ENCODE measurements at regions not wholly inside any gene's neighbourhood (a gene's known extent, or its start where the extent isn't known, plus 50 kb on each side); places are given as distances from the start of the nearest gene placed in this dataset.

DNA sequence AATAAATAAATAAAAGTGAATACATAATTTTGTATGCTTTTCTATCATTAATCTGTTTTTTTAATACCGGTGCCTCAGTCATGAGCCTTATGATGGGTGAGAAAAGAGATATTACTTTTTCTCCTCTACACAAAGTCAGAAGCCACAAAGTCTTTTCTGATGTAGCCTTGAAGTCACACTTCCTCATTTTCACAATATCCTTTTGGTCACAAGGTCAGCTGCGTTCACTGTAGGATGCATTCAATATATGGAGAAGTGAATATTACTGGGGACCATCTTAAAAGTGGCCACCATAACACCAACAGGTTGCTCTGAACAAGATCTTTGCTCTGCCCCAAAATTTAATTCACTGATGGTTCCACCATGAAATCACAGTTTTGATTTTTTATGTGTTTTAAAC lies 83.3 kb upstream of the TNR start:
- DNase-seq (ENCODE audit: low read depth in 2 of 2) = no peak

DNA sequence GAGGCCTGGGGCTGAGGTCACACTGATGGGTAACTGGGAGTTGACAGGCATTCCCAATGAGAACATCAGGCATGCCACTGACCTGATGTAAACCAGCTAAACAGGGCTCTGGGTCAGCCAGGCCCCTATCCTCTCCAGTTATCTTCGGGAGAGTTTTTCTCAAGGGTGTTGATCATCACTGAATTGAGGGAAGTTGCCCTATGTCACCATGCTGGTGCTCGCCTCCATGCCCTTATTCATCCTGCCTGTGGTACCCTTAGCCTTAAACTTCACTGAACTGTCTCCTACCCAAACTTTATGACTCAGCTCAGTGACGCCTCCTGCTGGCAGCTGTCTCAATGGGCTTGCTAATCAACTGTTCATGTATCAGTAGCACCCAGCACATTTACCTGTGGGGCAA lies 80.7 kb upstream of the TNR start:
- no peak for DNase-seq (ENCODE audit: low read depth in 2 of 2)

DNA sequence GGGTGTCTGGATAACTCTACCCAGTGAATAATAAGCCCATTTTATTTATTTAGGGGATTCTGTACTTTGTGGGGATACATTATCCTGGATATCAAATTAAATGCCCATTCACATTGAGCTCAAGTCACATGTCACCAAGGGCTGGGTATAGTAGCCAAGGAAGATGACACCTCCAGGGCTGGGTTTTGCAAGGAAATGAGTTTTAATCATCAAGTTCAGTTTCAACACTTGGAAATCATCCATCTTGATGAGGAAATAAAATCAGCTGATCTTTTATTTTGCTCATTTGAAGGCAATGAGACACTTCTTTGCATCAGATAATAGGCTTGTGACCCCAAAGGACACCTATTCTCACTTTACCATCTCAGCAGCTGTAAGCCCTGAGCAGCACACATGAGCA lies 80.0 kb upstream of the TNR start:
- DNase-seq (ENCODE audit: low read depth in 2 of 2) = no peak

DNA sequence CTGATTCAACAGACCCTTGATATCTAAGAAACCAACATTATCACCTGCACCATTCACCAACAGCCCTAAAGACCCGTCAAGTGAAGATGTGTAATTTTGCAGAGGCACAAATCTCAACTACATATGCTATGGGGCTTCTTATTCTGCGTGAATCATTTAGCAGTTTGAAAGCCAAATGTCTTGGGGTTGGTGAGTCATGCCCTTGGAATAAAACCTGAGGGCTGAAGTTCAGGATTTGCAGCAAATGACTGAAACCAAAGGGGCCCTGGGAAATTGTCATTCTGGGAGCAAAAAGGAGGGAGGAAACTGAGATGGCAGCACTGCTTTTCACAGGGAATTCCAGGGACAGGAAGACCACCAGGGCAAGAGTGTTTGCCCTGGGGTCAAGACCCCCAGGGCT lies 79.2 kb upstream of the TNR start:
- DNase-seq (ENCODE audit: low read depth in 2 of 2) = peak in 1 of 2 experiments; percentile 6

DNA sequence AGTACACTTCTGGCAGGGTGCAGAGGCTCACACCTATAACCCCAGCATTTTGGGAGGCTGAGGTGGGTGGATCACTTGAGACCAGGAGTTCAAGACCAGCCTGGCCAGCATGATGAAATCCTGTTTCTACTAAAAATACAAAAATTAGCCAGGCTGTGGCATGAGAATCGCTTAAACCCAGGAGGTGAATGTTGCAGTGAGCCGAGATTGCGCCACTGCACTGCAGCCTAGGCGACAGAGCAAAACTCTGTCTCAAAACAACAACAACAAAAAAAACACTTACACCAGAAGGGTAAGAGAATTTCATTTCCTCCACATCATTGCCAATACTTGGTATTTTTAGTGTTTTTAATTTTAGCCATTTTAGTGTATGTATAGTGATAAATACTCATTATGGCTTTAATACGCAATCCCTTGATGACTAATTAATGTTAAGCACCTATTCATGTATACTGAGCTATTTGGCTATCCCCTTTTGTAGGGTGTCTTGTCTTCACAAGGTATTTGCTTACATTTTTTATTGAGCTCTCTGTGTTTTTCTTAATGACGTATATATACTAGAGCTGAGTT lies 77.1 kb upstream of the TNR start:
- DNase-seq (ENCODE audit: low read depth in 2 of 2) = no peak

DNA sequence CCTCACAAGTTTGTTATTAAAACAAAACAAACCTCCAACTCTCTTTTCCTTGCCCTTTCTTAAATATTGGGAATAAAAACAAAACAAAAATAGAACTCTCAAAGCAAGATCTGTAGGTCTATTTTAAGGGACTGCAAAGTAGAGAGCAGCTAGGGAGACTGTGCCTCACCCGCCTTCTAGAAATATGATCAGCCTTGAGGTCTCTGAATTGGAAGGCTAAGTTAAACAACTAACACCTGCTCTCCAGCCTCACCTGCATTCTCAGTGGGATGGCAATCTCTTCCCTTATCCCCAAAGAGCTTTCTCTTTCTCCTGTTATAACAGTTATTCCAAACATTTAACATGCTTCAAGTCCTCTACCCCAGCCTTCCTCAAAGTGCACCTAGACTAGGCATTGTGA lies 75.5 kb upstream of the TNR start:
- no peak for DNase-seq (ENCODE audit: low read depth in 2 of 2)

DNA sequence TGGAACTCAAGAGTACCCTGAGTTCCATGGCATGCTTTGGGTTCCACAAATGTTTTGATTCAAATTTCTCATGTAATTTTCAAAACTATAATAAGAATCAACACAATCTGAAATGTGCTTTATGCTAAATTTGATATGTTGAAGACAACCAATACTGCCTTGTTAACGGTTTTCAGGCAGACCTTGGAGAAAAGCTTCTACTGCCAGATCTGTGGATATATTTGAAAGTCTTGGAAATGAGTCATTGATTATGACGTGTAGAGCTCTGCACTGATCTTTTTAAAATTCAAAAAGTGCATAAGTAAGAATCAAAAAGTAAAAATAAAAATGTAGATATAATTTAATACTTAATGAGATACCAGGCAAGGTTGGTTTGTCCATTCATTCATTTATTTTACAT lies 74.0 kb upstream of the TNR start:
- no peak for DNase-seq (ENCODE audit: low read depth in 2 of 2)

DNA sequence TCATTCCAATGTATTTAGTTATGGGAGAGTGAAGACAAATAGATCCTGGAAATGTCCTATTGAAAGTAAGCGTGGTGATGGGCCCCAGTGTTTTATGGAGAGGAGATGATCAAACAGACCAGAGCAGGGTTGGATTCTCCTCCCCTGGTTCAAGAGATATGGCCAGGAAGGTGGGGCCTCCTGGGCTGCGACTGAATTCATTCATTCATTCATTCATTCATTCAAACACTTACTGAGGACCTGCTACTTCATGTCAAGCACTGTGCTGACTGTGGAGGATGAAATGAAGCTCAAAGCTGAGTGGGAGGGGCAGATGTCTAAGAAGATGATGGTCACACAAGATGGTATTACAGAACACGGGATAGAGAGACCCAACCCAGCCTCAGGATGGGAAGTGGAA lies 71.5 kb upstream of the TNR start:
- no peak for DNase-seq (ENCODE audit: low read depth in 2 of 2)

DNA sequence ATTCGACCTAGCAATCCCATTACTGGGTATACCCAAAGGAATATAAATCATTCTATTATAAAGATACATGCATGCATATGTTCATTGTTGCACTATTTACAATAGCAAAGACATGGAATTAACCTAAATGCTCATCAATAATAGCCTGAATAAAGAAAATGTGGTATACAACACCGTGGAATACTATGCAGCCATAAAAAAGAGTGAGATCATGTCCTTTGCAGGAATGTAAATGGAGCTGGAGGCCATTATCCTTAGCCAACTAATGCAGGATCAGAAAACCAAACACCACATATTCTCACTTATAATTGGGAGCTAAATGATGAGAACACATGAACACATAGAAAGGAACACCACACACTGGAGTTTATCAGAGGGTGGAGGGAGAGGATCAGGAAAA lies 69.5 kb upstream of the TNR start:
- DNase-seq (ENCODE audit: low read depth in 2 of 2) = no peak

DNA sequence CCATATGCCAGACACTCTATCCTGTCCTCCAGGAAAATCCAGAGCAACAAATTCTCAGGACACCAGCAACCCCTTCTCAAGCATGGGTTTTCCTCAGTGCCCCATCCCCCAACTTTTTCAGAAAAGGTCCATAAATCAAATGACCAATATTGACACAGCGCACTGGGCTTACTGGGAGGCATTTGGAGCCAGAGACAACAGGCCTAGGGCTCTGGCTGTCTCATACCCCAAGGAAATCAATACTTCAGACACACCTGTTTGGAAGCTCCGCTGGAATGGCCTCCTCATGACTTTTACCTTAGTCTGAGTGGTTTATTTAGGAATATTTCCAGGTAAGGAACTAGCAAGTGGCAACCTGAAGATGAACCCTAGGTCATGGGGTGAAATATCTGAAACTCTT lies 66.9 kb upstream of the TNR start:
- DNase-seq (ENCODE audit: low read depth in 2 of 2) = no peak

DNA sequence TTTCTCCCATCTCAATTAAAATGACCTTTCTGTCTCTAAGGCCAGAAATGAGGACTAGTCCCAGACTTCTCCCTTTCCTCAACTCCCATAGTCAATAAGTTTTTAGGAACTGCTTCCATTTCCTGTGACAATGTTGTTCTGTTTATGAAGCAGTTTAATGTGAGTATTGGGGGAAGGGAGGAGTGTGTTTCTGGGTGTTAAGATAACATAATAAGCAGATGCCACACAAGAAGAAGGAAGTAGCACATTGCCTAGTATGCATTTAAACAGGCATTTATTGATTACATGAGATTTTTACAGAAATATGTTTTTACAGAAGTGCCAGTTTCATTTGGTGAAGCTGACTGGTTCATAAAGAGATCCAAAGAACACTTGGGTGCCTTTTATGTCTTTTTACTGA lies 65.6 kb upstream of the TNR start:
- DNase-seq (ENCODE audit: low read depth in 2 of 2) = no peak

DNA sequence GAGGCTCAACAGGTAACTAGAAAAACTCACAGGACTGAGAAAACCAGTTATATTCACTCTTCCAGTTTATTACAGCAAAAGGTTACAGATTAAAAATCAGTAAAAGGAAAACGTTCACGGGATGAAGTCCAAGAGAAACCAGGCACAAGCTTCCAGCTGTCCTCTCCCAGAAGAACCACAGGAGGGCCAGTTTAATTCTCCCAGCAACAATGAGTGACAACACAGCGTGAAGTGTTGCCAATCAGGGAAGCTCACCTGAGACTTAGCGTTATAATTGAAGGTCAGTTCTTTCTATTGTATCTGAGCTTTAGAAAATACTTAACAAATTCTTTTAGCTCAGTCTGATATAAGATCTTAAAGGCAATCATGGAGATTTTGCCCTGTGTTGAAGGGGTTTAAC lies 65.2 kb upstream of the TNR start:
- DNase-seq (ENCODE audit: low read depth in 2 of 2) = no peak

DNA sequence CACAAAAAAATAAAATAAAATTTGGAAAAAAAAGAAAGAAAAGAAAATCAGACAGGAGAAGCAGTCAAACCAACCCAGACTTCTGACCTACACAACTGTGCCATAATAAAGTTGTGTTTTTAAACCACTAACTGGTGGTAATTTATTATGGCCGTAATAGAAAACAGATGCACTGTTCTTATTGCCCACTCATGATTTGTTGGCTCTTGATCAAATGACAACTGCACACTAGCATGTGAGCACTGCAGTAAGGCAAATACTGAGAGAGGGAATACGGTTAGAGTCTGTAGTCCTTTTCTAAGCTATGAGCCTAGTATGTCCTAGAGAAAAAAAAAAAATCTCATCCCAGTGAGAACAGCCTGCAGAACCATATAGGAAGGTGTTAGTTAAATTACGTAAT lies 61.2 kb upstream of the TNR start:
- no peak for DNase-seq (ENCODE audit: low read depth in 2 of 2)

DNA sequence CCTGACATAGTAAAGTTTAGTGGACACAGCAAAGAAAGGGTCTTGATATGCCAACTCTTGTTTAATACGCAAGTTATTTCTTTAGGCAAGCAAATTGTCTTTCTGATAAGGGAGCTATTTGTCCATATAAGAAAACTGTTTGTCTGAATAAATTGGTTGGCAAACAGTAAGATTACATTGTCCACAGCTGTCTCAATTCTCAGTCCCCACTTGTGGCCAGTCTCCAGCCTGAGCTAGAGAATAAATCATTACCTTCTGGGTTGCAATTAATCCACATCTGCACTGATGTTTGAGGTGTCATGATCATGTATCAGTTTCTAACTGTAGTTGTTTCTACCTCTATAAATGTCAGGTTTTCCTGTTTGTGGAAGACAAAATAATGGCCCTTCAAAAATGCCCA lies 60.0 kb upstream of the TNR start:
- no peak for DNase-seq (ENCODE audit: low read depth in 2 of 2)

DNA sequence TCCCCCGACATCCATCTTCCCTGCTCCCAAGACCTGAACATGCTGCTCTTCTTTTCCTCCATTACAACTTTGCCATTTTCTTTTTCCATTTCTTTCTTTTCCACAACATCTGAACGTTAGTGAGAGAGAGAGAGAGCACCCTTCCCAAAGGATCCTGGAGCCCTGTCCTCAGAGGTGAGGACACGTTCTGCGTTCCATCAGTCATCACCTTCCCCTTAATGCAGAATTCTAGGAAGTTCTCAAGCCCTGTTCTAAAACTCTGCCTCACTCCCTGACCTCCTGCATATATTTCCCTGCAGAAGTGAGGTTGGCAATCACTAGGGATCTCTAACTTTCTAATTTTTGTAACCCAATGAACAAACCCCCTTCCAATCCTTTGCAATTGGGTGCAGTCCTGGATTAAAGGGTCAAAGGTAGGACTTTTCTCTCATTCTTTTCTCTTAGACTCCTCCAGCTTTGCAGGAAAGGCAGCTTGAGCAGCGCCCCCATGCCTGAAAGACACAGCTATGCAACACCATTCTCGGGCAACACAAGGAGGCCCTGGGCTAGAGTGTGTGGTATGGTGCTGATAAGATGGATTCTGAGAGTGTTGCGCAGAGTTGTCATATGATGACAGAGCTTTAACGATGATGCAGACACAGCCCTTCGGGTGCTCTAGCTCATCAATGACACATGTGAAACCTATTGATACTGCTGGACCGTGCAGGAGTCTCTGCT lies 59.2 kb upstream of the TNR start:
- DNase-seq (ENCODE audit: low read depth in 2 of 2) = no peak

DNA sequence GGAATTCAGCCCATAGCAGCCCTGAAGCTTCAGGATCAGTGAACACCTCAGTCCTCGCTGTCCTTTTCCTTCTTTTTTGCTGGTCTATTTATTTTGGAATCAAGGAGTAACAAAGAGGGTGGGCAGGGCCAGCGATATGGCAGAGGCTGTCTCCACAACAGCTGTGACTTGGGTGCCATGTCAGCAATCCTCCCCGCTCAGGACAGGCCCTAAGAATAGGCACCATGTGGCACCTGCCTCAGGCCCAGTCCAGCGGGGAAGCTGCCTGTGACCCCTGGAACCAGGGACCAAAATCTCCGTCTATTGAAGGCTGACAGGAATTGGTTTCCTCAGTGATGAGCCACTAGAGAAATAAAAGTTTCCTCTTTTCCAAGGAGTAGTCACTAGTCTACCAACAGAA lies 58.6 kb upstream of the TNR start:
- DNase-seq (ENCODE audit: low read depth in 2 of 2) = no peak

DNA sequence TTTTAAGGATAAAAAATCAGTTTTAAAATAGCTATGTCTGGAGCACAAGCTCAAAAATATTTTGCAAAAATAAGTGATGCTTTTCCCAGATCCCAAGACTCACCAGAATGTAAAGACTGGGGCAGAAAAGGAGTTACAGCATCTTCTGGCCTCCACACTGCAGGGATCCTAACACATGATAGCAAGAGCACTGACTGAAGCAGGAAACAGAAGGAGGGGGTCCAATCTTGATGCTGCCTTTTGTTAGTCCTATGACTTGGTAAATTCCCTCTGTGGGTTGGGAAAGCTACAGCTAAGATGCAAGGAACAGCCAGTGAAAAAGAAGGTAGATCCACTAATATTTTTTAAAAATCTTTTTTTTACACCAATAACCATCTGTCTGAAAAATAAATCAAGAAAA lies 54.2 kb upstream of the TNR start:
- no peak for DNase-seq (ENCODE audit: low read depth in 2 of 2)

DNA sequence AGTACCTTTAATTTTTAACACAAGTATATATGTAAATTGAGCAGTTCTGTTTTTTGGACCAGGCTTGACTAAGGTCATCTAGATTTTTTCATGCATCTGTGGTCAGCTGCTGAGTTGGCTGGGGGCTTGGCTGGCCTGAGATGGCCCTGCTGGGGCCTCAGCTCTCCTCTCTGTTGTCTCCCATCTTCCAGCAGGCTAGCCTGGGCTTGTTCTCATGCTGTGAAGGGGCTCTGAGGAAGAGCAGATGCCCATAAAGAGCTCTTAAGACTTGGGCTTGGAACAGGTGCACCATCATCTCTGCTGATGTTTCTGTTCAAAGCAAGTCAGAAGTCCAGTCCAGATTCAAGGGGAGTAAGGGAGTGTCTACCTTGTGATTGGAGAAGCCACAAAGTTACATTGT lies 51.2 kb upstream of the TNR start:
- DNase-seq (ENCODE audit: low read depth in 2 of 2) = no peak

DNA sequence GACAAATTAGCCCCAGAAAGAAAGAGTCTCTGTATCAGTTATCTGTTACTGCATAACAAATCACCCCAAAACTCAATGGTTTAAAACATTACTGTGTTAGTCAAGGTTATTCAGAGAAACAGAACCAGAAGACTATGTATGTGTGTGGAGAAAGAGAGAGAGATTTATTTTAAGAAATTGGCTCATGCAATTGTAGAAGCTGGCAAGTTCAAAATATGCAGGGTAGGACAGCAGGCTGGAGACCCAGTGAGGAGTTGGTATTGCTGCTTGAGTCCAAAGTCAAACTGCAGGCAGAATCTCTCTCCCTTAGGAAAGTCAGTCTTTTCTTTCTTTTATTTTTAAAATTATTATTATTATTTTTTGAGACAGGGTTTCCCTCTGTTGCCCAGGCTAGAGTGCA lies 50.2 kb upstream of the TNR start:
- no peak for DNase-seq (ENCODE audit: low read depth in 2 of 2)
